Thoracic aorta (tissue), 2 donors: ENCODE measurements at regions not wholly inside any gene's neighbourhood (a gene's known extent, or its start where the extent isn't known, plus 50 kb on each side); places are given as distances from the start of the nearest gene placed in this dataset.

ENCODE experiments used
- ATAC-seq: fragments of 150-250 bp; one replicate; pipeline ENCODE4 v1.8.0; 2017; ENCODE audit warnings: low read depth; ENCODE audit not compliant: insufficient number of reproducible peaks, low FRiP score
- DNase-seq: peaks from one replicate; pipeline ENCODE4 v3.0.0-alpha.2; 2020; ENCODE audit warnings: low spot score
- H3K27ac ChIP-seq, 2 donors: fragments of 200-600 bp; sonication (generic); 1 replicate in 1 of 2; 2 replicates in 1 of 2; pipeline ENCODE4 v1.5.1; 2016; ENCODE audit warnings: mild to moderate bottlenecking in 2 of 2, moderate library complexity in 2 of 2
- H3K27me3 ChIP-seq: fragments of 200-600 bp; sonication (generic); replicated peaks from 2 replicates; pipeline ENCODE4 v1.6.0; 2016; ENCODE audit warnings: mild to moderate bottlenecking; ENCODE audit not compliant: insufficient read depth
- H3K36me3 ChIP-seq: fragments of 200-600 bp; sonication (generic); one replicate; pipeline ENCODE4 v1.5.1; 2016
- H3K4me1 ChIP-seq, 2 donors: fragments of 200-600 bp; sonication (generic); 1 replicate in 1 of 2; 2 replicates in 1 of 2; pipeline versions ENCODE4 v1.5.1 to v1.6.0; 2016; ENCODE audit warnings: low read depth in 2 of 2, mild to moderate bottlenecking in 1 of 2; ENCODE audit not compliant: control insufficient read depth in 1 of 2
- H3K4me3 ChIP-seq: fragments of 200-600 bp; sonication (generic); 2 replicates; pipeline ENCODE4 v1.5.1; 2016; ENCODE audit warnings: mild to moderate bottlenecking
- H3K9me3 ChIP-seq: fragments of 200-600 bp; sonication (generic); 2 replicates; pipeline ENCODE4 v1.5.1; 2016
- CTCF ChIP-seq: fragments of 200-600 bp; sonication (generic); IDR thresholded peaks from one replicate; pipeline ENCODE4 v1.5.1; 2019; ENCODE audit warnings: antibody characterized with exemption

DNA sequence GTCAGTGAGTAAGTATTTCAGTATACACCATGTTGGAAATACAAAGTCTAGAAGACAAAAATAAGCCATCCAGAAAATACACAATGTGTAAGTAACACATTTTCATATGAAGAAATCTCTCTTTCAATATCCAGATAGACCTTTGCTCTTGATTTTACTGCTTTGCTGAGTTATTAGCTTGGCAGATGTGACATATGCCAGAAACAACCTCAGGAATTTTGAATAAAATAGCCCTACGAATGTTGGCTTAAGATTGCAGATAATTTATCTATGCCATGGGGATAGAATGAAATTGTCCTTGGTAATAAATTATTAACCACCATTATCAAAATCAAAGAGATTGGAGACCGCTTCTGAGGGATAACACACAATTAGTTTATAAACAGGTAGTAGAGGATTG, 1036.9 kb upstream of the EPHA7 start:
- no peak for DNase-seq
- Histone ChIP-seq H3K4me3 (no peak overlapping the region), H3K27me3 (no peaks in the 10 kb centered on the region), H3K4me1 (no peaks in the 10 kb centered on the region), H3K36me3 (no peaks in the 10 kb centered on the region), H3K9me3 (no peaks in the 10 kb centered on the region), H3K27ac (no peak overlapping the region)
- no peak for TF ChIP-seq CTCF
- no peak for ATAC-seq

GRCh38 chr6:94454231-94454630, 1034.9 kb upstream of the EPHA7 start:
- H3K4me3 ChIP-seq = no peak overlapping the region
- TF ChIP-seq CTCF = no peak
- H3K27ac ChIP-seq = no peak overlapping the region
- no peaks in the 10 kb centered on the region for H3K27me3 ChIP-seq
- ATAC-seq = no peak
- H3K4me1 ChIP-seq = no peaks in the 10 kb centered on the region
- DNase-seq = no peak
- H3K36me3 ChIP-seq = no peaks in the 10 kb centered on the region
- H3K9me3 ChIP-seq = no peaks in the 10 kb centered on the region

GRCh38 chr6:94446120-94446519, 1026.8 kb upstream of the EPHA7 start:
- Histone ChIP-seq H3K27ac (no peak overlapping the region), H3K4me1 (no peaks in the 10 kb centered on the region), H3K4me3 (no peak overlapping the region), H3K36me3 (no peaks in the 10 kb centered on the region), H3K27me3 (no peaks in the 10 kb centered on the region), H3K9me3 (no peaks in the 10 kb centered on the region)
- DNase-seq (no peak), ATAC-seq (no peak)
- no peak for TF ChIP-seq CTCF

- no peaks in the 10 kb centered on the region for H3K4me1 ChIP-seq
- H3K27me3 ChIP-seq = no peaks in the 10 kb centered on the region
- ATAC-seq (no peak), DNase-seq (no peak)
- TF ChIP-seq CTCF = no peak
- H3K4me3 ChIP-seq = no peak overlapping the region
- H3K9me3 ChIP-seq = no peaks in the 10 kb centered on the region
- H3K27ac ChIP-seq = no peak overlapping the region
- no peaks in the 10 kb centered on the region for H3K36me3 ChIP-seq
These were observed 1024.3 kb upstream of the EPHA7 start for GRCh38 chr6:94443701-94444100.

GRCh38 chr6:94424692-94425091, 1005.3 kb upstream of the EPHA7 start:
- no peaks in the 10 kb centered on the region for H3K27me3 ChIP-seq
- ATAC-seq (no peak), DNase-seq (no peak)
- H3K9me3 ChIP-seq = no peaks in the 10 kb centered on the region
- no peak overlapping the region for H3K27ac ChIP-seq
- no peaks in the 10 kb centered on the region for H3K4me1 ChIP-seq
- TF ChIP-seq CTCF = no peak
- no peak overlapping the region for H3K4me3 ChIP-seq
- H3K36me3 ChIP-seq = no peaks in the 10 kb centered on the region
